Kasumi-1 (cell line): ENCODE measurements at regions not wholly inside any gene's neighbourhood (a gene's known extent, or its start where the extent isn't known, plus 50 kb on each side); places are given as distances from the start of the nearest gene placed in this dataset.
"Not testable (repeated sequence)": the region's sequence is repeated elsewhere in the genome, so short reads cannot be mapped to it uniquely, and the experiment has no call there.

Experiments
- DNase-seq, 2 experiments: peaks; one replicate each; lab custom pipeline; 2025; lab: John Stamatoyannopoulos, UW

DNA sequence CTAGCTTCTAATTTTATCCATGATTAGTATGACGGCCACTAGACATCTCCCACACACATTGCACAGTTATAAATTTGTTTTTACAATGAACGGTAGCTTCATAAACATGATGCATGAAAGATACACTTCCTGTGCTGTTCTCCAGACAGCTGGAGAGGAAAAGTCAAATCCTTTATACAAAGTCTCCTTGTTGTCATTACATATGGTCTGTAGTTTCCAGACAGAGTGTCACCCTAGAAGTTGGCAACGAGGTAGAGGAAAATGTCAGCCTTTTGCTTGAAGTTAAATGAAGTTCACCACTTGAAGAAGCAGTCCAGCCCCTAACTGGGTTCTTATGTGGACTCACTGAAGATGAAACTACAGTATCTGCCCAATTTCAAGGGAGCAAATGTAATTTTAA, 253.0 kb upstream of the P2RY1 start:
- no peak for DNase-seq

DNA sequence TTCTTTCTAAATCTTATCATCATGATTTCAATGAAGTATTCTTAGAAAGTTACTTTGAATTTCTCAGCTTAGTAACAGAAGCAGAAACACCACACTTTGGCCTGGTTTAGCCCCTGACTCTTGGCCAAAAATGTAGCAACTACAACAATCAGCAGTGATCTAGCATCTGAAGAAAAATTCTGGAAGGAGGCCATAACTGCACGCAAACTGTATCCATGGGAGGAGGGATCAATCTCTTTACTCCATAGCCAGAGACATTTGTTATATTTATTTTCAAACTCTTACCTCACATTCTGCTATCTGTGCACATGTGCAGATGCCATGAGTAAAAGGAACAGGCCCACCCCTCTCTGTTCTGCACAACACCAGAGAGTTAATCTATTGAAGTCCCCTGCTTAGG, 251.0 kb upstream of the P2RY1 start:
- DNase-seq, result no peak

DNA sequence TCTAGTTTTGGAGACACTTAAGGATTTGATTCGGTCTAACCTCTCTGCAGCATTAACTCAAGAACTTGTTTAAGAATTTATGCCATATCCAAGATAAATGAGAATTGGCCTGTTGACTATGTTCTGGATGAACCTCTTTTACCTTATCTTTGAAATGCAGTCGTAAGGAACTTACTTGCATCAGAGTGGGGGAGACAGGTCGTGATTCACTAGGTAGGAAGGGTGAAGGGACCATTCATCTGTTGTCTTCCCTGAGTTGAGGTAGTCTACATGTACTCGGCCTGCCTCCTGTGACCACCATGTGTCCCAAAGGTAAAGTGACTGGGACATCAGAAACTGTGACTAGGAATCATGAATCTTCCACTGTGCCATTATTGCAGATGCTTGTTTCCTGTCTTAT, 248.0 kb upstream of the P2RY1 start:
- DNase-seq, result no peak

DNA sequence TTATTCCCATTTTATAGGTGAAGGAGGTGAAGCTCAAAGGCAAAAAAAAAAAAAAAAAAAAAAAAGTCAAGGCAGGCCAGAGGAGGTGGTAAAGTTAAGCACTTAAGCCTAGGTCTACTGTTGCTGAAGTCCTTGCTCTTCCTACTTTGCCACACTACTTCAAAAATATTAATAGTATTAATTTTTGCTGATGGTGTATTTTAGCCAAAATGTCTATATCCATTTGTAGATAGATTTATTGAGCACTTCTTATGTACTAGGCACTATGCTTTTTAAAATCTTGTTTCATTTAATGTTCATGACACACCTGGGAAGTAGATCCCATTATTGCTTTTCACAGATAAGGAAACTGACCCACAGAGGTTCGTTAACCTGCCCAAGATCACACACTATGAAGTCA, 247.1 kb upstream of the P2RY1 start:
- no peak for DNase-seq

DNA sequence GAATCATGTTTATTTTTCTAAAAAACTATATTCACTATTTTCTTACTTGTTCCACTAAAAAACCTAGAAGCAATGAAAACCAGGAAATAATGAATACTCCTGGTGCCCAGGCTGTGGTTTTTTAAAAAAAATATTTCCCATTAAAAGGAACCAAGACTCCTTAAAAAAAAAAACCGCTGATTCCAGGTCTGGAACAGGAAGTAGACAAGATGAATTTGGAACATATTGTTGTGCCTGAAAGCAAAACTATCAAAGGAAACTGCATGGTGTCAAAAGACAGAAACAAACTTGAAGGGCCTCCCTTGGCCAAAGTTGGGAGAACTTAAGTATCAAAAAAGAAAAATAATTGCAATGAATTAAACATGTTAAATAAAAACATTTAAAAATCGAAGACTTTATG, 245.3 kb upstream of the P2RY1 start:
- DNase-seq, result peak; percentile 2 to 5

DNA sequence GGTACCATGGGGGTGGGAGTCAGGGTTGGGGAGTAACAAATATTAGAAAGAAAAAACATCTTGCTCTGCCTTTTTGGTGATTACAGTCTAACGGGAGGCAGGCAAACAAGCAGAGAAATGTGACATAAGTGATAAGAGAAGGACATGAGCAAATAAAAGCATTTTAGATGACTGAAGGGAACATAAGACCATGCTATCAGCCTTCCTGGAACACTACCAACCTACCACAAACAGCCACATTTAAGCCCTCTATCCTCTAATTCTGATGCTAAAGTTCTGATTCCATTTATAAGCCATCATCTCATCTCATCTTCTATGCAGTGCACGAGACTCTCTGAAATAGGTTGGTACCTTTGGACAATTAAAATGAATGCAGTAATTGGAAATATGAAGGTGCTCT, 243.4 kb upstream of the P2RY1 start:
- no peak for DNase-seq

DNA sequence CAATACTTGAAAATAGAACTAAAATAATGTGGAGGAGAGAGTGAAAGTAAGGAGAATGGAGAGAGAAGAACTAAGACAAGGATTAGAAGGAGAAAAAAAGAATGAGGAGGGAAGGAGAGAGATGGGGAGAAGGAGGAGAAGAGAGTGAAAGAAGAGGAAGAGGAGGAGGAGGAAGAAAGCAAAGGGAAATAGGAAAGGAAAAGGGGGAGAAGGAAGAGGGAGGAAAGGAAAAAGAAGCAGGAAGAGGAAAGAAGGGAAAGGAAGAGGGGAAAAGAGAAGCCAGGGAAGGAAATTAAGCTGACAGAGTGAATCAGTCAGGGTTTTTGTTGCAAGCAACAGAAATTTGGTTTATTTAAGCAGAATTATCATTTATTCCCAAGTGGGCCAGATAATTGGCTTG, 241.7 kb upstream of the P2RY1 start:
- no peak for DNase-seq

DNA sequence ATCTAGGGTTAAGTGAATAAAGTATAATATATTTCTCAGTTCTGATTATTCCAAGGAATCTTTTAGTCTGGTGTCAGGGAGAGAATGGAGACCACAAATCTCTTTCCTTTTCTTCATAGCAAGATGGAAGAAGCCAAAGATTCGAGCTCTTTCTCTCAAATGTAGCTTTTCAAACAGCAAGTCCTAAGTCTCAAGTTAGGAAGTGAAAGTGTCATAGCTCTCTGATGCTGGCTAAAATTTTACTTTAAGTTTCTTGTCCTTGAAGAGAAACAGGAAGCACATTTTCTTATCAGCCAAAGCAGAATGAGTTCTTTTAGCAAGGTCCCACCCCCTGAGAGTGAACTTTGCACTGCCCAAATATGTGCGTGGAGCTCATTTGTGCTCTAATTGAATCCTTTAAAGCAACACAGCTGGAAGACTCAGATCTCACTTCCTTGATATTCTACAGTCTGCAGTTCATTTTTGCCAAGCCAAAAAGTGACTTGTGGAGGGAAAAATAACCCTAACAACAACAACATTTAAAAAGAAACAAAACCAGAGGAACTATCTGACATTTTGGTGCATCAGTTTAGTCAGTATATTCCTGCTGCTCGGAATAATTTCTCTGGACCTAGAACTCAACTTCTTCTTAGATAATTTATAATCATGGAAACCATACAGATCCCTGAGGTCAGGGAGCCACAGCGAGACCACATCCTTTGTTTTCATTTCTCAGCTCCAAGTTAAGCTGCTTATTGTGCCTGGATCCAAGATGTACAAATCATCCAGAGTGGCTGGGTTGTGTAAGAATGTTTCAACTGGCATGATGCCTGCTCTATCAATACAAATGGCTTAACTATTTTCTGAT, 238.7 kb upstream of the P2RY1 start:
- DNase-seq, result peak; percentile 82 to 90

DNA sequence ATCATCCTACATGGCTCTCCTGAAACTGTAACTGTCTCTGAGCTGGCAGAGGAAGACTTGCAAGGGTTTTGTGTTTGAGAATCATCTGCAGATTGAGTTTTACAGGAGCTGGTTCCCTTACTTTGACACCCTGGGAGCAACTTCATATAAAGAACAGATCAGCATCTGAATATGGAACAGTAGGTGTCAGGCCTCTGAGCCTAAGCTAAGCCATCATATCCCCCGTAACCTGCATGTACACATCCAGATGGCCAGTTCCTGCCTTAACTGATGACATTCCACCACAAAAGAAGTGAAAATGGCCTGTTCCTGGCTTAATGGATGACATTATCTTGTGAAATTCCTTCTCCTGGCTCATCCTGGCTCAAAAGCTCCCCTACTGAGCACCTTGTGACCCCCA, 238.1 kb upstream of the P2RY1 start:
- DNase-seq, result not testable (repeated sequence)

DNA sequence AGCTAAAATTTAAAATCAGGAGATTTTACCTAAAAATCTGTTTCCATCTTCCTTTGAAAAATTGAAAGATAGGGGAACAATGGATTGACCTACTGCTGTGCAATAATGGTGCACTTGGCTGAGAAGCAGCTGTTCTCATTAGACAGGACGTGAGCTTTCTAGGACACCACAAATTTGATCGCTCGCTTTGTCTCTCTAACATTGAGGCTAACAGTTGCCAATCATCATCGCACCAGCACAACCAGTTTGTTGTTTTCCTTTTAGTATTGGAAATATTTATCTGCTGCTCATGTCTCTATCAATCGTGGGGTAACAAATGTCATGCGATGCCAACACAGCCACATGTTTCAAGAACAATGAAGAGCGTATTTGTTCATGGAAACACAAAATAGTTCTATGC, 228.8 kb upstream of the P2RY1 start:
- DNase-seq, result no peak

DNA sequence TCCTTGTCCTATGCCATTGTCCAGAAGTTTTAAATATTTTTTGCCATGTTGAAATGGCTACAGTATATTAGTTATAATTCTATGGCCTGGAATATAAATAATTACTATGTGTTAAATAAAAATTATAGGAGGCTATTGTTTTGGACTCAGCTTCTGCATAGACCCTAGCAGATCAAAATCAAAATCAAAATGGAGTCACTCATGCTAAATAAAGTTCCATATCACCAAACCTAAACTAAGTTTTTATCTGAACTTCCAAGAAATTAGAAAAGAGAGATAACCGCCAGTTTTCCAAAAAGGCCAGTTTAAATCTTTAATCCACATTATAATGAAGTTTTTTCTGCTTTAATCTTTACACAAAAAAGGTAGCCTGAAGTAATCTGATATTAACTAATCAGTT, 227.8 kb upstream of the P2RY1 start:
- no peak for DNase-seq

DNA sequence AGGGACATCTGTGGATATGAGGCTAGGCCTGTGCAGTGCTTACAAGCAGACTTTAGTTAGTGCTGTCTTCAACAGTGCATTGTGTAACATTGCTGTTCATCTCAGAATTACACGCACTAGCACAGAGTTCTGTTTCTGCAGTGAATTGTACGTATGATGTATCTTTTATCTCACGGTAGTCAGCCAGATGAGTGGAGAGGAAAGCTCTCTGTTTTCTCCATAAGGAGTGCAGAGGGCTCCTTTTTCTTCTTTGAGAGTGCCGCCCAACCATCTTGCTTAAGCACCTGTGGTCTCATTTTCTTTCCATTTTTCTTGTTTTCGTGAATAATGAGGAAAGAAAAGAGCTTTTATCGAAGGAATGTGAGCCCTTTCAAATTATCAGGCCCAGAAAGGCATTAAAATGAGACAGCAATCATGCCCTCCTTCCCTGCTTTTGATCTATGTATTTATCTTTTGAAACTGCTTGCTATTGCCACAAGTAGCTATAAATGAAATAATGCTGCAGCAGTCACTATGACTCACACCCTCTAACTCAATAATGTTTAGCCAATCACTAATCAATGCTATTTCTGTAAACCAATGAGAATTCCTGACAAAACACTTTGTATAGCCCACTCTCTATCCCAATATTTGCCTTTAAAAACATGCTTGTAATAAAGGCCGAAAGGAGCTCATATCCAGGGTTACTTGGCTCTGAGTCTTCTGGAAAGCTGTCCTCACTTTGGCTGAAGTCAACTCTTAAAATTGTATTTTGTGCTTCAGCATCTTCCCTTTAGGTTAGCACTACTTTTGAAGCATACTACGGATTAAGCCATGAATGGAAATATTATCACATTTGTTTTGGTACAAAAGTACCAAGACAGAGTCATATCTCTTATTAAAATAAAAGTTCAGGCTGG, 226.0 kb upstream of the P2RY1 start:
- no peak for DNase-seq

DNA sequence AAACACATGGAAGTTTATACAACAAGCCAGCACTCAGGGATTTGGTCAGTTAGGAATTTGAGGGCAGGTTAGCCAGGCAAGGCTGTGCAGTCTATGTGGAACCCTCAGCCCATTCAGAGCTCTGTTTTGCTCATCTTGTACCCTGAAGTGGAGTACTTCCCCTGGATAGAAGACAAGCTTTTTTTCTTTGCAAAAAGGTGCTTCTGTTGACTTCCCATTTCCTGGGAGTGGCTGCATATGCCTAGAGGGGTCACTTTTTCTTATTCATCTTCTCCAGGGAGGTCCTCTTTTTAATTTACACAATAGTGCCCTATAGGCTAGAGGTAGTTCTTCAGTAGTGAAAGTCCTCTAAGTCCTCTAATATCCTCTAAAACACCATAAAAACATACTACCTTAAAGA, 225.0 kb upstream of the P2RY1 start:
- no peak for DNase-seq

DNA sequence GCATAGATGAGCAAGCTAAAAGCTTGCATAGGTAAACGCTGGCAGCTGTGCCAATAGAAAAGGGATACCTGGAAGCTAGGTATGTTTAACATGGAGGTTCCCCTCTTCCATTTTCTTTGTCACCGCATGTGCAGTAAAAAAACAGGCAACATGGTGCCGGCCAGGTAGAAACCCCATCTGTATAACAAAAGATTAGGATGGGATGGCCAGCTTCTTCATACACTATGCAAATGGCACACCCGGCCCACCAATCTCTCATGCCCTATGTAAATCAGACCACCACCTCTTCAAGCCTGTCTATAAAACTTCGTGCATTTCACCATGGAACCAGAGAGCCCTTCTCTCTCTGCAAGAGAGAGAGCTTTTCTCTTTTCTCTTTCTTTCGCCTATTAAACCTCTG, 224.3 kb upstream of the P2RY1 start:
- DNase-seq, result no peak

DNA sequence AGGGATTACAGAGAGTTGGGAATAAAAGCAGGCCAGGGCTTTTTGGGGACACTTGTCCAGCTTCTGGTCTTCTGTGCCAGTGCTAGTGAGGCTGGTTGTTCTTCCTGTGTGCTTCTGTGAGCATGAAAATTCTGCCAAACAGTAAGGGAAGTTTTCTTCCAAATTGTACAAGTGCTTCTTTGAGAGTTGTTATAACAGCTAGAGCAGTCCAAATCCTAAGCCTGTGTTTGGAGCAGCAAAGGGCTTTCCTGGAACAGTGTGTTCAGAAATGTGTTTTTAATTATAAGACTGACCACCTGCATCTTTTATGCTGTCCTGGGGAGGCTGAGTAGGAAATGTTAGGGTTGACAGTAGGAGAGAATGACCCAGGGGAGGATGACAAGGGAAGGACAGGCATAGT, 223.0 kb upstream of the P2RY1 start:
- DNase-seq, result no peak

DNA sequence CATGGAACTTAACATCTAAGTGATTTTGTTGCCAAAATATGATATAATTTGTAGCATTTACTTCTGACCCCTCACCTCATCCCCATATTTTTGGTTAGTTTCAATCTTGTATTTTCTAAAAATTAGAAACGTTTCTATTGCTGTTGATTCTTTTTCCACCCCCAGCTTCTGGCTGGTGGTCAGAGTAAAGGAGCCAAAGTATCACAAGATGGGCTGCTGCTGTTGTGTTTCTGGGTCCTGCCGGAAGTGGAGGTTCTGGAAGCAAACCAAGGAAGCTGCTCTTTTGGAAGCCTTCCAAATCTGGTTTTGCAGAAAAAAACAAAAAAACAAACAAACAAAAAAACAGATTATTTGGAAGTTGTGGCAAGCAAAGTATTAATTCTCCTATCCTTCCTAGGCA, 221.1 kb upstream of the P2RY1 start:
- no peak for DNase-seq

DNA sequence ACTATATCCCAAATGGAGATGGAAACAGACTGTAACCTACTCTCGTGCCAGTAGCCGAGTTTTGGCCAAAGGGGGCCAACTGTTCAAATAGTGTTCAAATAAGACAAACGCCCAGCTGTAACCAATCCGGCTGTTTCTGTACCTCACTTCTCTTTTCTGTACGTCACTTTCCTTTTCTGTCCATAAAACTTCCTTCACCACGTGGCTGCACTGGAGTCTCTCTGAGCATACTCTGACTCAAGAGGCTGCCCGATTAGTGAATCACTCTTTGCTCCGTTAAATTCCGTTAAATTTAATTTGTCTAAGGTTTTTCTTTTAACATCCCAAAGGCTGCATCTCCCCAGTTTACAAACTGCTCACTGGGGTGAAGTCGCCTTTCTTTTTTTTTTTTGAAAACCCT, 219.2 kb upstream of the P2RY1 start:
- no peak for DNase-seq

DNA sequence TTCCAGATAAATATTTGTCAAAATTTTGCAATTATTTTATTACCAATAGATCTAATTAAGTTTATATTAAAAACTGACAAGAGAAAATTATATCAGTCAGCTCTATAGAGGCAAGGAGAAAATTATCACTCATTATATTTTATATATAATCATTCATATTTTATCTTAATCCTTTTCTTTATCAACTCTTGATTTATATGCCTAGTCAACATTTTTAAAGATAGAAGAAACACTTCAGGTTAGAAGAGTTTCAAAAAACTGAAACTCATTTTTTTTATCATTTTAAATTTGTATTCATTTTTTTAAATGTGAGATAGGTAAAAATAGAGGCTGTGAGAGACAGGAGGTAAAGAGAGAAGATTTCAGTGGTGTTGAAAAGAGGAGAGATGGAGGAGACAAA, 217.3 kb upstream of the P2RY1 start:
- no peak for DNase-seq

DNA sequence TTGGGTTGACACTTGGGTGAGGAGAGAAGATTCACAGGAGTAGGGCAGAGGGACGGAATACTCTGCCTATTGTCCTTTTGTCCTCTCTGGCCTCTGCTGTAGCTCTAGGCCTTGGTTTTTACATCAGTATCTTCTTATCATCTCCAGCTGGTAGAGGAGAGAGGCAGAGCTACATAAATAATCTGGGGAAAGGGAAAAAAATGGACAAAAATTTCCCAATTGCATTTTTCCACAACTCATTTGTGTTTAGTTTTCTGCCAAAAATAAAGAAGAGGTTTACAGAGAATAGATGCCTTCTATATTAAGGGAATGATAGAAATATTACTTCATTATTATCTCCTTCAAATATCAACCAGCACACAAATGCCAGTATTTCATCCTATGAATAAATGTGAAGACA, 216.4 kb upstream of the P2RY1 start:
- no peak for DNase-seq

DNA sequence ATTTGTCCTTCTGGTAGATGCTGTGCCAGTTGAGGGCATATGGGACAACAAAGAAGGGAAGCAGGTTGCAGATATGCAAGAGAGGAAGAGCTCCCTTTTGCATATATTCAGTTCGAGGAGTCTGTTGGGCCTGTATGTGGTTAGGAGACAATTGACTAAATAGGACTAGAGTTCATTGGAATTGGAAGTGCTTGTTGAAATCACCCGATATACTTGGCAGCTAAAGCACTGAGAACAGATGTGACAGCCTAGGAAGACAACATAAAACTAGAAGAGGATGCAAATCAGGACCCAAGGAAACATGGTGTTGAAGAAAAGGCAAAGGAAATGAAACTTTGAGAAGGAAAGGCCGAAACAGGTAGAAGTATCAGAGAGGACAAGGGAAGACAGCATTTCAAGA, 215.2 kb upstream of the P2RY1 start:
- no peak for DNase-seq

DNA sequence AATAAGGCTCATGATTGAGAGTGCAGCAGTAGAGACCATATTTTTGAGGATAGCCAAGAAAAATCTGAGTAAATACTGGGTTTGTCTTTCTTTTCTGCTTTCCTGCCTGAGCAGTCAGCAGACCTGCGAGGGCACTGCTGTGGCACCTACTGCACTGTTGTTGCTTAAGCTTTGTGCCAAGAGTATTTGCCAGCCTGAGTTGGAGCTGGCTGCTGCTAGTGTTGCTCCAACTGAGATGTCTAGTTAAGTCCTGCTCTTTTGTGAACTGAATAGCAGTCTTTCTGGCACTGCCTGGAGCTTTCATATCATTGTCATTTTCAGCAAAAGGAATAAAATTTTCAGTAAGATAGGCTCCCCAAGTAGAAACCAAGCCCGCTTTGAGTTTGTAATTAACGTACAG, 214.5 kb upstream of the P2RY1 start:
- no peak for DNase-seq

DNA sequence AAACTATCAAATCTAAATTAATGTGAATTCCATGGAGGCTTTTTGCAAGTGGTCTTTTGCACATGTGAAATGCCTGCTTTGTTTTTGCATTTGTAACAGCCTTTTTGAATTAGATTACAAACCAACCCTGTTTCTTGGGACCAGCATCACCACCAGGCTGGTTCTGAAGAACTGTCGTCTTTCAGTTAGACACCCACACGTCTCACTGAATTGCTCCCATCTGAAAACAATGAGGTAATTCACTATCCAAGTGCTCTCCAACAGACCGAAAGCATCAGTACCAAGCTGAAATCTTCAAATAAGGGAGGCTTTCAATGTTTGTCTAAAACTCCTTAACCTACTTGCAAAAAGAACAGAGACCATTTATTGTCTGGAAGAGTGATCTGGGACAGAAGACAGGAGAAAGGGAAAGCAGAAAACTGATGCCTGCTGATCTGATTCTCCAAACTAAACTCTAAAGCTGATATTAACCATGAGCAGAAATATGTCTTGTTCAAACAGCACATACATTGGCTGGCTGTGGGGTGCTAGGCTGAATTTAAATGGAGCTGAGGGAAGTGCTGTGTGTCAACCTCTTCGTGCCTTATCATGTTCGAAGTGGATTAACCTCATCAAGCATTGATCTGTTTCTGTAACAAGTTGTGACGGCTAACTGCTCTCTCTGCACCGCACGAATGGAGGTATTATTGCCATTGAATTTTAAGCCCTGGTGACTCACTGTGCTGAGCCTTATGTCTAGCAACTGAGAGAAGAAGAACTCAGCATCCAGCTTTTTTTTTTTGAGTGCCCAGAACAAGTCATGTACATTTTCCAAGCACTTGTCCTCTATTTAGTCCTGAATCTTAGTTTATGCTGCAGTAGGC, 213.7 kb upstream of the P2RY1 start:
- DNase-seq, result no peak
